ENCODE measurements at regions not wholly inside any gene's neighbourhood (a gene's known extent, or its start where the extent isn't known, plus 50 kb on each side); places are given as distances from the start of the nearest gene placed in this dataset.

DNA sequence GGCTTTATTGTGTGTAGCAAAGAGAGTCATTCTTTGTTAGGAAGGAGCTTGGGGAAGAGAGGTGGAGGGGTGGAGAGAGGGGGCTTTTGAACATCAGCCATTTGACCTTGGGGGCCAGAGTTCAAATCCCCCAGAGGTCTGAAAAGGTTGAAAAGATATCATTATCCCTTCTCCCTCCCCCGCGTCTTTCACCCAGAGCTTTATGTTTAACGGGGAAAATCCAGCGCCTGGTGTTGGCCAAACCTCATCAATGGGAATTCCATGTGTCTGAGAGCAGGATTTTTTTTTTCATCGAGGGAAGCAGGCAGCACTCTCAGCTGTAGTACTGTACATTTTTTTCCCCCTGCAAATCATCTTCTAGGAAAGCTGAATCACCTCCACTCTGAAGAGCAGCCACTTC is 122.4 kb upstream of the HSD17B12 start:
- no peak for ATAC-seq
- no peak for TF ChIP-seq TOX (CRISPR knock-in tag; IDR thresholded peaks at IDR 0.05; ENCODE audit: borderline replicate concordance)
- TF ChIP-seq ZFP30 (CRISPR knock-in tag; IDR thresholded peaks at IDR 0.05) = no peak

DNA sequence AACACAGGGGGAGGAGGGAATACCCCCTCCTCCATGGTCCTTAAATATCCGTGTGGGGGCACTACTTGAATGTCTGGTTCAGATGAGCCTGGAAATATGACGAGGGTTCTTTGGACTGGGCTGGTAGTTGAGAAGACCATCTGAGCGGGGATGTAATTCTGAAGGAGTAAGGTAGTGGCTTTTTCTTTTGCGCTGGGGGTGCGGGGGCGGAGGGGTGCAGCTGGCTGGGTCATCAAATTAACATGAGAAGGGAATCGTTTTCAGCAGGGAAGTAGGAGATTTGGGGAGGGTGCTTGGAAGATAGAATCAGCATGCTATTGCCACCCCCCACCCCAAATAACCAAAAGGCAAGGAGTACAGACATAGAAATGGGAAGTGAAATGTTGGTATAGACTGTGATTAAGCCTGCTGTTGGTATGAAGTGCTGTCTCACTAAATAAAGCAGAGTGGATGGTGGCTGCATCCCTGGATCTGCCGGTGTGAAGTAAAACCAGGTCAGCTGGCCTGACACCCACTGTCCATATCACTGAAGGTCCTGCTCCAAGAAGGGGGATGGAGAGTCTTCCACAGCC is 121.9 kb upstream of the HSD17B12 start:
- no peak for ATAC-seq
- no peak for TF ChIP-seq ZFP3 (CRISPR knock-in tag; IDR thresholded peaks at IDR 0.05)
- no peak for TF ChIP-seq OSR1 (CRISPR knock-in tag; IDR thresholded peaks at IDR 0.05)
- no peak for TF ChIP-seq ZFP30 (CRISPR knock-in tag; IDR thresholded peaks at IDR 0.05)
- no peak for TF ChIP-seq SNAI2 (CRISPR knock-in tag; IDR thresholded peaks at IDR 0.05)
- no peak for TF ChIP-seq TCF4 (CRISPR knock-in tag; IDR thresholded peaks at IDR 0.05; ENCODE audit: borderline replicate concordance)
- TF ChIP-seq ZNF70 (CRISPR knock-in tag; IDR thresholded peaks at IDR 0.05) = no peak
- TF ChIP-seq GLIS3 (CRISPR knock-in tag; IDR thresholded peaks at IDR 0.05) = no peak
- TF ChIP-seq, protein P1, sequence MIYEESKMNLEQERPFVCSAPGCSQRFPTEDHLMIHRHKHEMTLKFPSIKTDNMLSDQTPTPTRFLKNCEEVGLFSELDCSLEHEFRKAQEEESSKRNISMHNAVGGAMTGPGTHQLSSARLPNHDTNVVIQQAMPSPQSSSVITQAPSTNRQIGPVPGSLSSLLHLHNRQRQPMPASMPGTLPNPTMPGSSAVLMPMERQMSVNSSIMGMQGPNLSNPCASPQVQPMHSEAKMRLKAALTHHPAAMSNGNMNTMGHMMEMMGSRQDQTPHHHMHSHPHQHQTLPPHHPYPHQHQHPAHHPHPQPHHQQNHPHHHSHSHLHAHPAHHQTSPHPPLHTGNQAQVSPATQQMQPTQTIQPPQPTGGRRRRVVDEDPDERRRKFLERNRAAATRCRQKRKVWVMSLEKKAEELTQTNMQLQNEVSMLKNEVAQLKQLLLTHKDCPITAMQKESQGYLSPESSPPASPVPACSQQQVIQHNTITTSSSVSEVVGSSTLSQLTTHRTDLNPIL (CRISPR knock-in tag; IDR thresholded peaks at IDR 0.05; ENCODE audit: low read depth) = no peak
- no peak for TF ChIP-seq ZNF565 (CRISPR knock-in tag; conservative IDR thresholded peaks at IDR 0.05; ENCODE audit: low read depth)
- TF ChIP-seq, protein P2, sequence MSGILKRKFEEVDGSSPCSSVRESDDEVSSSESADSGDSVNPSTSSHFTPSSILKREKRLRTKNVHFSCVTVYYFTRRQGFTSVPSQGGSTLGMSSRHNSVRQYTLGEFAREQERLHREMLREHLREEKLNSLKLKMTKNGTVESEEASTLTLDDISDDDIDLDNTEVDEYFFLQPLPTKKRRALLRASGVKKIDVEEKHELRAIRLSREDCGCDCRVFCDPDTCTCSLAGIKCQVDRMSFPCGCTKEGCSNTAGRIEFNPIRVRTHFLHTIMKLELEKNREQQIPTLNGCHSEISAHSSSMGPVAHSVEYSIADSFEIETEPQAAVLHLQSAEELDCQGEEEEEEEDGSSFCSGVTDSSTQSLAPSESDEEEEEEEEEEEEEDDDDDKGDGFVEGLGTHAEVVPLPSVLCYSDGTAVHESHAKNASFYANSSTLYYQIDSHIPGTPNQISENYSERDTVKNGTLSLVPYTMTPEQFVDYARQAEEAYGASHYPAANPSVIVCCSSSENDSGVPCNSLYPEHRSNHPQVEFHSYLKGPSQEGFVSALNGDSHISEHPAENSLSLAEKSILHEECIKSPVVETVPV (CRISPR knock-in tag; IDR thresholded peaks at IDR 0.05) = no peak
- TF ChIP-seq, protein P3, sequence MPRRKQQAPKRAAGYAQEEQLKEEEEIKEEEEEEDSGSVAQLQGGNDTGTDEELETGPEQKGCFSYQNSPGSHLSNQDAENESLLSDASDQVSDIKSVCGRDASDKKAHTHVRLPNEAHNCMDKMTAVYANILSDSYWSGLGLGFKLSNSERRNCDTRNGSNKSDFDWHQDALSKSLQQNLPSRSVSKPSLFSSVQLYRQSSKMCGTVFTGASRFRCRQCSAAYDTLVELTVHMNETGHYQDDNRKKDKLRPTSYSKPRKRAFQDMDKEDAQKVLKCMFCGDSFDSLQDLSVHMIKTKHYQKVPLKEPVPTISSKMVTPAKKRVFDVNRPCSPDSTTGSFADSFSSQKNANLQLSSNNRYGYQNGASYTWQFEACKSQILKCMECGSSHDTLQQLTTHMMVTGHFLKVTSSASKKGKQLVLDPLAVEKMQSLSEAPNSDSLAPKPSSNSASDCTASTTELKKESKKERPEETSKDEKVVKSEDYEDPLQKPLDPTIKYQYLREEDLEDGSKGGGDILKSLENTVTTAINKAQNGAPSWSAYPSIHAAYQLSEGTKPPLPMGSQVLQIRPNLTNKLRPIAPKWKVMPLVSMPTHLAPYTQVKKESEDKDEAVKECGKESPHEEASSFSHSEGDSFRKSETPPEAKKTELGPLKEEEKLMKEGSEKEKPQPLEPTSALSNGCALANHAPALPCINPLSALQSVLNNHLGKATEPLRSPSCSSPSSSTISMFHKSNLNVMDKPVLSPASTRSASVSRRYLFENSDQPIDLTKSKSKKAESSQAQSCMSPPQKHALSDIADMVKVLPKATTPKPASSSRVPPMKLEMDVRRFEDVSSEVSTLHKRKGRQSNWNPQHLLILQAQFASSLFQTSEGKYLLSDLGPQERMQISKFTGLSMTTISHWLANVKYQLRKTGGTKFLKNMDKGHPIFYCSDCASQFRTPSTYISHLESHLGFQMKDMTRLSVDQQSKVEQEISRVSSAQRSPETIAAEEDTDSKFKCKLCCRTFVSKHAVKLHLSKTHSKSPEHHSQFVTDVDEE (CRISPR knock-in tag; IDR thresholded peaks at IDR 0.05) = no peak

DNA sequence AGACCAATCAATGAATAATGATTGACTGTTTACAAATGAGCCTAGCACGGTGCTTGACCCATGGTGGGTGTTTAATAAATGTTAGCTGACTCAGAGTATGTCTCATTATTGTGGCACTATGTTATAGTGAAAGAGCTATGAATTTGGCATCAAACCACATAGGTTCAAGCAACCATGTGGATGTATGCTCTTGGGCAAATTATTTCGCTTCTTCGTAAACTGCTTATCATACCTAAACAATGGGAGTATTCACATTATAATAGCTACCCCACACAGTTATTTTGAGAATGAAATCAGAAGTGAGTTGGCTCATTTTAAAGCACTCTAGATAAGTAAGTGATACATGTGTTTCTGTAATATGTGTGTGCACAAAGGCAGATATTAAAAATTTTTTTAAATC is 118.7 kb upstream of the HSD17B12 start:
- TF ChIP-seq, protein P2 (CRISPR knock-in tag; IDR thresholded peaks at IDR 0.05) = no peak
- TF ChIP-seq, protein P4, sequence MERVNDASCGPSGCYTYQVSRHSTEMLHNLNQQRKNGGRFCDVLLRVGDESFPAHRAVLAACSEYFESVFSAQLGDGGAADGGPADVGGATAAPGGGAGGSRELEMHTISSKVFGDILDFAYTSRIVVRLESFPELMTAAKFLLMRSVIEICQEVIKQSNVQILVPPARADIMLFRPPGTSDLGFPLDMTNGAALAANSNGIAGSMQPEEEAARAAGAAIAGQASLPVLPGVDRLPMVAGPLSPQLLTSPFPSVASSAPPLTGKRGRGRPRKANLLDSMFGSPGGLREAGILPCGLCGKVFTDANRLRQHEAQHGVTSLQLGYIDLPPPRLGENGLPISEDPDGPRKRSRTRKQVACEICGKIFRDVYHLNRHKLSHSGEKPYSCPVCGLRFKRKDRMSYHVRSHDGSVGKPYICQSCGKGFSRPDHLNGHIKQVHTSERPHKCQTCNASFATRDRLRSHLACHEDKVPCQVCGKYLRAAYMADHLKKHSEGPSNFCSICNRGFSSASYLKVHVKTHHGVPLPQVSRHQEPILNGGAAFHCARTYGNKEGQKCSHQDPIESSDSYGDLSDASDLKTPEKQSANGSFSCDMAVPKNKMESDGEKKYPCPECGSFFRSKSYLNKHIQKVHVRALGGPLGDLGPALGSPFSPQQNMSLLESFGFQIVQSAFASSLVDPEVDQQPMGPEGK (CRISPR knock-in tag; IDR thresholded peaks at IDR 0.05; ENCODE audit: borderline replicate concordance) = no peak
- TF ChIP-seq BACH2 (CRISPR knock-in tag; IDR thresholded peaks at IDR 0.05; ENCODE audit: borderline replicate concordance) (no peak), TCF4 (CRISPR knock-in tag; IDR thresholded peaks at IDR 0.05; ENCODE audit: borderline replicate concordance) (no peak), ZNF70 (CRISPR knock-in tag; IDR thresholded peaks at IDR 0.05) (no peak)
- no peak for ATAC-seq

DNA sequence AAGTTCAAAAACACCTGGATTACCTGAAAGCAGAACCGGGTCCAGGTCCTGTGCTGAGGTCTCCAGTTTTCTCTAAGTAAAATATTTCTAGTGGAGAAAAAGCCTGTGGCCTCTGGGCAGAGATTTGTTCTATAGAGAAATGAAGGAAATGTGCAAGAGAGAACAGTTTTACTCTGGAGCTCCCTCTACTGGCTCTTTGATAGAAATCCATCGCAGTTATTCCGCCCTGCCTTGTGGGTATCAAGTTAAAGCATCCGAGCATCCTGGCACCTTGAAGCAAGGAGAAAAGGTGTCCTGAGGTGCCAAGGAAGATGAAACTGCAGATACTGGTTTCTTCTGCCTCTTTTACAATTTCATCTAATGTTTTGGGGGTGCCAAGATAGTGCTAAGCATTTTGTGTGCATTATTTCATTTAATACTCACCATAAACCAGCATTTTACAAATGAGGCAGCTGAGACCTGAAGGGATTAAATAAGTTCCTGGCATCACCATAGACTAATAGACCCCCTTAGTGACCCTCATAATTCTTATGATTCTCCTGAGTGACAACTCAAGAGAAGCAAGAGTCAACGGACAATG is 113.1 kb upstream of the HSD17B12 start:
- ATAC-seq = peak; percentile 89
- TF ChIP-seq TCF4 (CRISPR knock-in tag; IDR thresholded peaks at IDR 0.05; ENCODE audit: borderline replicate concordance) (no peak), ZNF565 (CRISPR knock-in tag; conservative IDR thresholded peaks at IDR 0.05; ENCODE audit: low read depth) (no peak), PPARA (CRISPR knock-in tag; IDR thresholded peaks at IDR 0.05; ENCODE audit: borderline replicate concordance) (no peak), ESRRG (CRISPR knock-in tag; IDR thresholded peaks at IDR 0.05) (no peak), TOX (CRISPR knock-in tag; IDR thresholded peaks at IDR 0.05; ENCODE audit: borderline replicate concordance) (no peak)
- TF ChIP-seq, protein P5, sequence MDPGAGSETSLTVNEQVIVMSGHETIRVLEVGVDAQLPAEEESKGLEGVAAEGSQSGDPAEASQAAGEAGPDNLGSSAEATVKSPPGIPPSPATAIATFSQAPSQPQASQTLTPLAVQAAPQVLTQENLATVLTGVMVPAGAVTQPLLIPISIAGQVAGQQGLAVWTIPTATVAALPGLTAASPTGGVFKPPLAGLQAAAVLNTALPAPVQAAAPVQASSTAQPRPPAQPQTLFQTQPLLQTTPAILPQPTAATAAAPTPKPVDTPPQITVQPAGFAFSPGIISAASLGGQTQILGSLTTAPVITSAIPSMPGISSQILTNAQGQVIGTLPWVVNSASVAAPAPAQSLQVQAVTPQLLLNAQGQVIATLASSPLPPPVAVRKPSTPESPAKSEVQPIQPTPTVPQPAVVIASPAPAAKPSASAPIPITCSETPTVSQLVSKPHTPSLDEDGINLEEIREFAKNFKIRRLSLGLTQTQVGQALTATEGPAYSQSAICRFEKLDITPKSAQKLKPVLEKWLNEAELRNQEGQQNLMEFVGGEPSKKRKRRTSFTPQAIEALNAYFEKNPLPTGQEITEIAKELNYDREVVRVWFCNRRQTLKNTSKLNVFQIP (CRISPR knock-in tag; IDR thresholded peaks at IDR 0.05; ENCODE audit: borderline replicate concordance, low read depth) = no peak

Data from SK-N-SH treated with all-trans-retinoic acid at 6 μM for 48 hours (cell line).